ENCODE measurements at regions not wholly inside any gene's neighbourhood (a gene's known extent, or its start where the extent isn't known, plus 50 kb on each side); places are given as distances from the start of the nearest gene placed in this dataset.

GRCh38 chr5:53426512-53426830 is 54.0 kb upstream of the FST start:
- H4K20me1 ChIP-seq (ENCODE audit: control insufficient read depth, extremely low read depth, insufficient read depth, low read length) = no peaks in the 10 kb centered on the region
- FAIRE-seq (no peak), DNase-seq (ENCODE audit: low read depth, low spot score) (no peak)
- H3K27me3 ChIP-seq (ENCODE audit: control insufficient read depth, extremely low read depth, insufficient read depth, low read length) = no peaks in the 10 kb centered on the region
- H3K9me1 ChIP-seq (ENCODE audit: control insufficient read depth, extremely low read depth, insufficient read depth, low read length) = no peaks in the 10 kb centered on the region
- H3K9me3 ChIP-seq (ENCODE audit: control insufficient read depth, low read depth, low read length) = no peaks in the 10 kb centered on the region
- H3K9ac ChIP-seq (ENCODE audit: control insufficient read depth, extremely low read depth, insufficient read depth, low read length) = no peak overlapping the region
- no peaks in the 10 kb centered on the region for H3K36me3 ChIP-seq (ENCODE audit: control insufficient read depth in 2 of 2, extremely low read depth in 1 of 2, insufficient read depth in 2 of 2, low read length in 2 of 2)
- TF ChIP-seq CTCF (optimal IDR thresholded peaks at IDR 0.05 in 1 of 3, IDR thresholded peaks at IDR 0.05 in 1 of 3, conservative IDR thresholded peaks at IDR 0.05 in 1 of 3; ENCODE audit: extremely low read depth in 1 of 3, insufficient read depth in 2 of 3, low read length in 3 of 3) (no peak), EZH2 (IDR thresholded peaks at IDR 0.05; ENCODE audit: low read length) (no peak)
- no peak overlapping the region for H3K4me2 ChIP-seq (ENCODE audit: control insufficient read depth, extremely low read depth, insufficient read depth, low read depth, low read length)
- no peaks in the 10 kb centered on the region for H3K79me2 ChIP-seq (ENCODE audit: control insufficient read depth, insufficient read depth, low read length)
- dilution Hi-C loops (cut with MboI; ENCODE audit: extremely low pct_ligation_motif_present, low sequenced_read_pairs) = no loop called here
- no peak overlapping the region for H2AFZ ChIP-seq (ENCODE audit: control insufficient read depth, low read length)
- H3K4me3 ChIP-seq (ENCODE audit: control insufficient read depth in 2 of 3, extremely low read depth in 1 of 3, insufficient read depth in 2 of 3, low read depth in 1 of 3, low read length in 3 of 3) = no peak overlapping the region
- H3K27ac ChIP-seq (ENCODE audit: control insufficient read depth, insufficient read depth, low read length) = no peak overlapping the region
- H3K4me1 ChIP-seq (ENCODE audit: control insufficient read depth, extremely low read depth, insufficient read depth, low read length) = peaks cover 39% of the 10 kb centered on the region

GRCh38 chr5:53426878-53427277 is 53.6 kb upstream of the FST start:
- Histone ChIP-seq H3K4me2 (ENCODE audit: control insufficient read depth, extremely low read depth, insufficient read depth, low read depth, low read length) (no peak overlapping the region), H2AFZ (ENCODE audit: control insufficient read depth, low read length) (no peak overlapping the region), H3K27me3 (ENCODE audit: control insufficient read depth, extremely low read depth, insufficient read depth, low read length) (no peaks in the 10 kb centered on the region), H3K27ac (ENCODE audit: control insufficient read depth, insufficient read depth, low read length) (no peak overlapping the region), H4K20me1 (ENCODE audit: control insufficient read depth, extremely low read depth, insufficient read depth, low read length) (no peaks in the 10 kb centered on the region), H3K4me1 (ENCODE audit: control insufficient read depth, extremely low read depth, insufficient read depth, low read length) (peaks cover 38% of the 10 kb centered on the region), H3K9me1 (ENCODE audit: control insufficient read depth, extremely low read depth, insufficient read depth, low read length) (no peaks in the 10 kb centered on the region), H3K9ac (ENCODE audit: control insufficient read depth, extremely low read depth, insufficient read depth, low read length) (no peak overlapping the region), H3K9me3 (ENCODE audit: control insufficient read depth, low read depth, low read length) (no peaks in the 10 kb centered on the region), H3K4me3 (ENCODE audit: control insufficient read depth in 2 of 3, extremely low read depth in 1 of 3, insufficient read depth in 2 of 3, low read depth in 1 of 3, low read length in 3 of 3) (no peak overlapping the region), H3K36me3 (ENCODE audit: control insufficient read depth in 2 of 2, extremely low read depth in 1 of 2, insufficient read depth in 2 of 2, low read length in 2 of 2) (no peaks in the 10 kb centered on the region), H3K79me2 (ENCODE audit: control insufficient read depth, insufficient read depth, low read length) (no peaks in the 10 kb centered on the region)
- dilution Hi-C loops (cut with MboI; ENCODE audit: extremely low pct_ligation_motif_present, low sequenced_read_pairs) = no loop called here
- TF ChIP-seq CTCF (optimal IDR thresholded peaks at IDR 0.05 in 1 of 3, IDR thresholded peaks at IDR 0.05 in 1 of 3, conservative IDR thresholded peaks at IDR 0.05 in 1 of 3; ENCODE audit: extremely low read depth in 1 of 3, insufficient read depth in 2 of 3, low read length in 3 of 3) (no peak), EZH2 (IDR thresholded peaks at IDR 0.05; ENCODE audit: low read length) (no peak)
- no peak for FAIRE-seq
- no peak for DNase-seq (ENCODE audit: low read depth, low spot score)

Measured in keratinocyte (primary cell).